DMS114 treated with DMSO at 0.1 percent for 48 hours (cell line): ENCODE measurements at regions not wholly inside any gene's neighbourhood (a gene's known extent, or its start where the extent isn't known, plus 50 kb on each side); places are given as distances from the start of the nearest gene placed in this dataset.

Source experiments
- DNase-seq: peaks from one replicate; lab custom pipeline; 2025; ENCODE audit not compliant: unreplicated experiment; lab: John Stamatoyannopoulos, UW

DNA sequence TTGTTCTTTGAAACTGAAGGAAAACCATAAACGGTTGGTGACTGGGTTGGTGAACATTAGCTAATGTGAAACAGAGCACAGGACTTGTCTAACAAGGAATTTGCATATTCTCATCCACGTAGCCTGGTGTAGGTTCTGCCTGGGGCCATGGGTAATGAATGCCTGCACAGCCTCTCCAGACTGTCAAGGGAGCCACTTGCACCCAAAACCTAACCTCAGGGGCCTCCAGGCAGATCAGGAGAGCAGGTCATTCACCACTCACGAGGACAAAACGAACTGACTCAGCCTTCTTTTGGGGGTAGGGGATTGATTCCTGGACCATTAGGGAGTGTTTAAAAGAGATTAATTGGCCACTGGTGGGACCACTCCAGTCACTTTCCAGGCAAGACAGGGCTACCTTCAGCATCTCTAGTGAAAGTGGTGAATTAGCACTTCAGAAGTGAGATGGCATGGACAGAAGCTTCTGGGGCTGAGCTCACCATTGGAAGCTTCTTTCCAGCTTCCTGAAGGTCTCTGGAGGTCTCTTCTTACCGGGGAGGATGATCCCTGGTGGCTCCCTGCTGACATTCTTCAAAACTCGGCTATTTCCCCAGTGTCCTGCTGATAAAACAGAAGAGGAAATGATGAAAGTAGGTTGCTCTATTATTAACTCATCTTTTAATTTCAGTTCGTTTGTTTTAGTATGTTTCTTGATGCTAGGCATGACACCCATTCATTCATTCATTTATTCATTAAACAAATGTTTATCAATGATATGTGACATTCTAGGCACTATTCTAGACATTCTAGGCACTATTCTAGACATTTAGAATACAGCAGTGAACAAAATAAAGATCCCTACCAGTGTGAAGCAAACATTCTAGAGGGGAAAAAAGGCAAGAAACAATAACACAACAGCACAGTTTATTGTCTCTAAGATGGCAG is 104.5 kb upstream of the LNX1 start:
- DNase-seq = no peak

DNA sequence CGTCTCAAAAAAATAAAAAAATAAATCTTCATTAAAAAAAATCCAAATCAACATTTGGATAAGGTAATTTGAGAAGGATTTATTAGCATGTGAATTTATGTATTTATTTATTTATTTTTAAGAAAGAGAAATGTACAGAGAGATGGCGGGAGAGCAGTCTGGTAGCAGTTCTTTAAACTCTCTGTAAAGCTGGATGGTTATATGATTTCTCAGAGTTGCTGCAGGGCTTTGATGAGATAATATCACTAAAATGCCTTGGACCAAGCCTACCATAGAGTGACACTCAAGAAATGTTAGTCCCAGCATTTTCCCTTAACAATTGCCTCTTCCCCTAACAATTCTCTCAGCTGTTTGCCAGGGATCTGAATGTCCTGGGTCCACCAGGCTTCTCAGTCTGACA is 103.4 kb upstream of the LNX1 start:
- DNase-seq = no peak

DNA sequence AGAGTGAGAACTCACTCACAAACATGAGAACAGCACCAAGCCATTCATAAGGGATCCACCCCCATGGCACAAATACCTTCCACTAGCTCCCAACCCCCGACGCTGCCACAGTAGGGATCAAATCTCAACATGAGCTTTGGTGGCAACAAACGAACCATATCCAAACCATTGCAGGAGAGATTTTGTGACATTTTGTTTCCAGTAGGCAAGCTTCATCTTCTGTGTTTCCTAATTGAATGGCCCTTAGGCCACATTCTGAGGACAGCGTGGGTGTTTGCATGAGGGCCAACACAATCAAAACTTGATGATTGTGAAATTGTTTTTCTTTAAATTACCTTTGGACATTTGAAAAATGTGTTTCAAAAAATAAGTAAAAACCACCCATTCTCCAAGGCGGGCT is 102.6 kb upstream of the LNX1 start:
- DNase-seq = no peak

DNA sequence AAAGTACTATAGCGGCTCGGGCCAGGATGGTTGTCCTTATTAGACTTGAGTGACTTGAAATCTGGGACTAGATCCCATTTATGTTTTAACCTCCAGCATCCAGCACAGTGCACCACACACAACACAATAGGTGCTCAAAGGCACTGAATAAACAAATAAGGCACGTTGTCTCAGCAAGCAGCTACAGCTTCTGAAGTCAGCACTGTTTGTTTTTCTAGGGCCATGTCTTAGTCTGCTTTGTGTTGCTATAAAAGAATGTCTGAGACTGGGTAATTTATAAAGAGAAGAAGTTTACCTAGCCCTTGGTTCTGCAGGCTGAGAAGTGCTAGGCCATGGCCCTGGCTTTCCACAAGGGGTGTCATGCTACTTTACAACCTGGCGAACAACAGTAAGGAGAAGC is 102.1 kb upstream of the LNX1 start:
- DNase-seq = no peak

DNA sequence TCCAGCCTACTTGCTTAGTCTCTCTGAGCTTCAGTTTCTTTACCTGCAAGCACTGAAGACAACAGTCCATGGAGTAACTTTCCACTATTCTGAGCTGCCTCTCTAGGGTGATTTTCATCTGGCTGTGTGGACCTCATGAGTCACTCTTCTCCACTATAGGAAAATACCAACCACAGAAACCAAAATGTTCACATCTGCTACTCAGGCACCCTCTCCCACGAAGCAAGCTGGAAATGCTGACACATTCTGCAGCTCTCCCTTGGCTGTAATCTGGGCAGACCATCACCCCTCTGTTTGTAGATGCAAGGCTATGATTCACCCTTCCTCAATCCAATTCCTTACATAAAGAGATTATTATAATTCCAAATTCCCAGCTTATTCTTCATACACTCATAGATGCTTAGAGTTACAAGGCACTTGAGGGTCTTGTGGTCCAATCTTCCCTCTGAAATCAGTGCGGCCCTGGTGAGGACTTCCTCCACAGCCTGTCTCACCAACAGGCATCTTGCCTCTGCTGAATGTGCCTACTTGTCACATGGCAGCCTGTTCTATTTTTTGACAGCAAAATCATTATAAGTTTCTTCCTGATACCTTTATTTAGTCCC is 97.0 kb upstream of the LNX1 start:
- no peak for DNase-seq

DNA sequence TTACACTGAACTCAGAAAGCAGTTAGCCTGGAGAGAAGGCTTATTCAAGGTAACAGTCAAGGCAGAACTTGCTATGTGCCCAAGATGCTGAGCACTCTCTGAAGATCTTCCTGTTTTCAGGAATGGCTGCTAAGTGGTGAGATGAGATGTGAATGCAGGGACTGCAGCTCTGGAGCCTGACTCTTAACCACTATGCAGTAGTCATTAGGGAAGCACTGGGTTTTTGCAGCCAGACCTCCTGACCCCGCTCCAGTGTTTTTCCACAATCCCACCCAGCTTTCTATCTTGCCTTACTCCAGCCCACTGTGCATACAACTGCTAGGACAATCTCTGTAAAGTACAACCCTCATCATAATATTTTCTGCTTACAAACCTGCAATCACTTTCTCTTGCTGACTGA is 95.2 kb upstream of the LNX1 start:
- DNase-seq = no peak

- no peak for DNase-seq
These were observed 93.1 kb upstream of the LNX1 start for GRCh38 chr4:53684136-53685130.

DNA sequence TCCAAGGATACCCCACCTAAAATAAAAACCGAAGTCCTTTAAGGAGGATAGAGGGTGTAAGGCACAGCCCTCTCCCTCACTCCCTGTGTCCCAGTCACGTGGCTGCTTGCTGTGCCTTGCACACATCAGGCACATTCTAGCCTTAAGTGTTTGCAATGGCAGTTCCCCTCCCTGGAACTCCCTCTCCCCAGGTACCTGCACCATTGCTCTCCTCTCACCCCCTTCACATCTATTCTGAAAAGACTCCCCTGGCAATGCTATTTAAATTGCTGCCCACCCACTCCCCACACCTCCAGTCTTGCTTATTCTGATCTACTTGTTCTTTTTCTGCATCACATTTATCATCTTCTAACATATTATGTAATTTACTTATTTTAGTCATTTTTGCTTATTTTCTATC is 91.6 kb upstream of the LNX1 start:
- no peak for DNase-seq

- no peak for DNase-seq
These were observed 90.9 kb upstream of the LNX1 start for GRCh38 chr4:53682196-53682595.

- no peak for DNase-seq
These were observed 89.3 kb upstream of the LNX1 start for GRCh38 chr4:53680598-53680997.

GRCh38 chr4:53680168-53680567 is 88.9 kb upstream of the LNX1 start:
- no peak for DNase-seq

DNA sequence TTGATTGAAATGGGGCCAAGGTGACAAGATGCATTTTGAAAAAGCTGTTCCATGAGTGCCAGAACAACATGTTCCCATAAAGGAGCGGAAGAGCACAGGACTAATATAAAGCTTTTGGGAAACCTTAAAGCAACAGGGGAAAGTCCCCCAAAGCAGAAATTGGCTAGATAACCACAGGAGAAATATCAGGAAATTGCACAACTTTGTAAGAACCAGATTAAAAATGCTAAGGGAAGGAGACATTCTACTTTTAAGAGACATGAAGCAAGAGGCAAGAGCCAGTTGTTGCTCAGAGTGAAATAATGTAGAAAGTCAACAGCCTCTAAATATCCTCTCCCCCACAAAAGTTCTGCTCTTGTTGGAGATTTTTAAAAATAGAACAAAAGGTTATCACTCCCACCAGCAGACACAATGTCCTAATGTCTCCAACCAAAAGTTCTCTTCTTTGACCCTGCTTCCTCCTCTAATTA is 85.2 kb upstream of the LNX1 start:
- no peak for DNase-seq

DNA sequence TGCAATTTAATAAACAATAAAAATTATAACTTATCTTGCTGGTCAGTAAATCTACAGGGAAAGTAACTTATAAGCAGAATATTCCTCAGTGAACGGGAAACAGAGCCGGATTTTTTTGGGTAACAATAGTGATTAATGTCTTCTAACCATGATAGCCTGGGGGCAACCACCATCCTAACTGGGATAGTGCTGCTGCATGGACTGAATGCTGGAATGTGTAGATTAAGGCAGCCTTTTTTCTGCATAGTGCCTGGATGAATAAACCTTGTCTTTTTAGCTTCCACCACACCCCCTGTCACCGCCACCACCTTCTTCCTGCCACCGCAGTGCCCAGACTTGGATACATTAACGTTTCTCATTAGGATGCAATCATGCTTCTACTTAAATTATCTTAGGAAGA is 83.6 kb upstream of the LNX1 start:
- no peak for DNase-seq

GRCh38 chr4:53672873-53673272 is 81.6 kb upstream of the LNX1 start:
- no peak for DNase-seq

DNA sequence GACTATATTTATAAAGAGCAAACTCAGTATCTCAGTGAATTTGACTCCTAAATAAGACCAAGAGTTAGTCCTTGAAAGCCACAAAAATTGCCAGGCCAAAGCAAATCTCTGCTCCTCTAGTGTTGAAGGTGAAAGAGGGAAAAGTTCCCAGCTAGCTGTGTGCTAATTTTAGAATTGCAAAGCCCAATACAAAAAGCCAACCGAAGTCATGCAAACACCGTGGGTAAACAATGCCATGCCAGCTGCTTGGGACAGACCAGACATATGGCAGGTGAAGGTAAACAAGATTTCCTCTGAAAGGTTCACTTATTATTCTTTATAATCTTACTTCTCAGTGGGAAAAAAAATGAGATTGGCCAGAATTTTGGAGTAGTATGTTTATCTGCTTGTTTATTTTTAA is 80.5 kb upstream of the LNX1 start:
- no peak for DNase-seq

- no peak for DNase-seq
These were observed 68.5 kb upstream of the LNX1 start for GRCh38 chr4:53659737-53660136.

DNA sequence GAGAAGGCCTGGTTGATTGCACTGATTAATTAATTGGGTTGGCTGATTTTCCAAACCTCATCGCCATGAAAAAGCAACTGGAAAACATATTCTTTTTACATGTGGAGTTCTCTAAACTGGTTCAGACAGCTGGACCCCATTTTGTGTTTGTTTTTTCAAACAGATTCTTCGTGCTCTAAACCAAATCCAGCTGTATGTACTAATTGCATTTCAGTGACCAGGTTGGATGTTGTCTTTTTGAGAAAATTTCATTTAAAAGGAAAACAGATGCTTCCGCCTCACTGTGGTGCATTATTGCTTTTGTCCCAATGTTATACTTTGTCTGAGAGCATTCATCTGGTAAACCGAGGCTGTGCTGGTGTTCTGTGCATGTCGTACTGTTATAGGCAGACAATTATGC is 67.8 kb upstream of the LNX1 start:
- DNase-seq = no peak

GRCh38 chr4:53658029-53658428 is 66.7 kb upstream of the LNX1 start:
- no peak for DNase-seq

- DNase-seq = no peak
These were observed 65.2 kb upstream of the LNX1 start for GRCh38 chr4:53656421-53656981.

GRCh38 chr4:53654300-53654758 is 63.0 kb upstream of the LNX1 start:
- DNase-seq = no peak

- DNase-seq = no peak
These were observed 62.3 kb upstream of the LNX1 start for GRCh38 chr4:53653484-53654053.
